D721Med (cell line): ENCODE measurements at regions not wholly inside any gene's neighbourhood (a gene's known extent, or its start where the extent isn't known, plus 50 kb on each side); places are given as distances from the start of the nearest gene placed in this dataset.
A peak's percentile ranks its signal among the peaks of the same experiment; 100 is the strongest.

Experiments used
- DNase-seq: peaks from one replicate; pipeline ENCODE4 v3.0.0; 2011; ENCODE audit warnings: low spot score; ENCODE audit not compliant: insufficient read length
- FAIRE-seq: peaks from 2 replicates; lab custom pipeline; 2011; peaks lifted over from hg19 to GRCh38; lab: Jason Lieb, UNC
- CTCF ChIP-seq: IDR thresholded peaks from 2 replicates; pipeline ENCODE4 v1.5.1; 2012; ENCODE audit warnings: mild to moderate bottlenecking, control low read depth; ENCODE audit not compliant: insufficient read depth; ENCODE audit errors: missing control alignments

GRCh38 chr13:55432814-55433213, 1707.9 kb upstream of the PRR20A start:
- FAIRE-seq (peak; percentile 41), DNase-seq (no peak)
- no peak for TF ChIP-seq CTCF

- TF ChIP-seq CTCF: no peak
- no peak for DNase-seq
- no peak for FAIRE-seq
Measured at GRCh38 chr13:55437162-55437561, 1703.6 kb upstream of the PRR20A start.

- DNase-seq: no peak
- TF ChIP-seq CTCF: no peak
- peak; percentile 93 for FAIRE-seq
Measured at GRCh38 chr13:55439450-55439849, 1701.3 kb upstream of the PRR20A start.

- no peak for FAIRE-seq
Measured at GRCh38 chr13:55440465-55441085, 1700.1 kb upstream of the PRR20A start.

GRCh38 chr13:55464222-55464621, 1676.5 kb upstream of the PRR20A start:
- FAIRE-seq (no peak), DNase-seq (no peak)
- TF ChIP-seq CTCF: no peak

More at GRCh38 chr13:55440465-55441085, 1700.1 kb upstream of the PRR20A start:
- no peak for DNase-seq
- TF ChIP-seq CTCF: no peak

GRCh38 chr13:55467476-55467875, 1673.2 kb upstream of the PRR20A start:
- FAIRE-seq (no peak), DNase-seq (no peak)
- TF ChIP-seq CTCF: no peak

- no peak for TF ChIP-seq CTCF
- DNase-seq (no peak), FAIRE-seq (no peak)
Measured at GRCh38 chr13:55483626-55484158, 1657.0 kb upstream of the PRR20A start.
